GM12878 (cell line): ENCODE measurements at regions not wholly inside any gene's neighbourhood (a gene's known extent, or its start where the extent isn't known, plus 50 kb on each side); places are given as distances from the start of the nearest gene placed in this dataset.

Experiments used
- ATAC-seq: fragments of 200-7000 bp; cut with Tn5 transposase; 3 replicates; pipeline ENCODE4 v1.9.1; 2020; ENCODE audit warnings: mild to moderate bottlenecking, moderate library complexity
- BruUV-seq: library from RNA; stranded (reverse); fragments of 400-500 nt; replicated peaks from 2 replicates; lab custom pipeline; 2021; lab: Mats Ljungman, UMichigan
- CTCF ChIA-PET: fragments of 300-600 bp; sonication (Branson Sonifier 250); formaldehyde crosslinking; extraction: SDS; loops from one replicate; lab custom pipeline; 2021; ENCODE audit warnings: inconsistent platforms; lab: Yijun Ruan, JAX
- POLR2A ChIA-PET: fragments of 350-600 bp; formaldehyde crosslinking; extraction: SDS; loops from one replicate; lab custom pipeline; 2021; ENCODE audit warnings: inconsistent platforms; lab: Charles Lee
- RAD21 ChIA-PET: fragments of 300-600 bp; sonication (Branson Sonifier 250); formaldehyde crosslinking; loops from one replicate; lab custom pipeline; 2023; ENCODE audit warnings: antibody characterized with exemption; ENCODE audit not compliant: unreplicated experiment; lab: Charles Lee
- SMC1A ChIA-PET: fragments of 300-600 bp; sonication (Branson Sonifier 250); formaldehyde crosslinking; loops from one replicate; lab custom pipeline; 2023; ENCODE audit not compliant: unreplicated experiment, uncharacterized antibody; lab: Charles Lee
- DNase-seq: peaks from one replicate; pipeline ENCODE4 v3.0.0-alpha.2; 2011; ENCODE audit warnings: low read depth, low spot score
- FAIRE-seq: peaks from 3 replicates; lab custom pipeline; 2011; peaks lifted over from hg19 to GRCh38; lab: Jason Lieb, UNC
- H2AFZ ChIP-seq: 2 replicates; pipeline ENCODE4 v1.6.0; 2011; ENCODE audit warnings: low read depth, low read length, control low read depth; ENCODE audit not compliant: control insufficient read depth
- H3K27ac ChIP-seq: 2 replicates; pipeline ENCODE4 v1.5.1; 2011; ENCODE audit warnings: control low read depth; ENCODE audit not compliant: control insufficient read depth, insufficient read depth
- H3K27me3 ChIP-seq, 2 experiments: replicated peaks in 1 of 2; 2 replicates each; pipeline versions ENCODE4 v1.6.0 to v1.6.1; 2011; ENCODE audit warnings: low read length in 1 of 2; ENCODE audit not compliant: control insufficient read depth in 2 of 2, insufficient read depth in 2 of 2
- H3K36me3 ChIP-seq, 2 experiments: 2 replicates each; pipeline ENCODE4 v1.5.1; 2011; ENCODE audit warnings: low read length in 1 of 2; ENCODE audit not compliant: control insufficient read depth in 2 of 2, insufficient read depth in 2 of 2
- H3K4me1 ChIP-seq: 2 replicates; pipeline ENCODE4 v1.6.1; 2011; ENCODE audit warnings: mild to moderate bottlenecking, low read length, moderate library complexity, mixed read lengths; ENCODE audit not compliant: control insufficient read depth, insufficient read depth
- H3K4me2 ChIP-seq: 2 replicates; pipeline ENCODE4 v1.6.0; 2011; ENCODE audit warnings: control low read depth; ENCODE audit not compliant: control insufficient read depth, insufficient read depth
- H3K4me3 ChIP-seq: fragments of 200-600 bp; sonication (generic); 2 replicates; pipeline ENCODE4 v1.5.1; 2016
- H3K79me2 ChIP-seq: 2 replicates; pipeline ENCODE4 v1.6.0; 2011; ENCODE audit warnings: low read length; ENCODE audit not compliant: control insufficient read depth, insufficient read depth
- H3K9ac ChIP-seq: 2 replicates; pipeline ENCODE4 v1.8.0; 2011; ENCODE audit warnings: low read length, control low read depth, mixed read lengths; ENCODE audit not compliant: control insufficient read depth, insufficient read depth
- H3K9me3 ChIP-seq: replicated peaks from 3 replicates; pipeline ENCODE4 v1.5.1; 2011; ENCODE audit warnings: mild to moderate bottlenecking, low read length; ENCODE audit not compliant: control insufficient read depth, insufficient read depth
- H4K20me1 ChIP-seq: 2 replicates; pipeline ENCODE4 v1.6.0; 2011; ENCODE audit not compliant: control insufficient read depth, insufficient read depth
- DPF2 ChIP-seq: fragments of 450-650 bp; IDR thresholded peaks from 2 replicates; pipeline ENCODE4 v1.6.1; 2017; ENCODE audit warnings: mild to moderate bottlenecking
- IRF4 ChIP-seq: IDR thresholded peaks from 2 replicates; pipeline ENCODE4 v1.6.1; 2011; ENCODE audit warnings: low read depth, low read length
- JUNB ChIP-seq: IDR thresholded peaks from 2 replicates; pipeline ENCODE4 v1.6.1; 2016; ENCODE audit warnings: antibody characterized with exemption, mild to moderate bottlenecking
- POLR2A ChIP-seq: IDR thresholded peaks from 2 replicates; pipeline ENCODE4 v1.6.1; 2011; ENCODE audit warnings: low read depth, mild to moderate bottlenecking, low read length
- POU2F2 ChIP-seq: IDR thresholded peaks from 3 replicates; pipeline ENCODE4 v1.6.1; 2011; ENCODE audit warnings: low read depth, mild to moderate bottlenecking, low read length, borderline replicate concordance
- RELA ChIP-seq: fragments of 450-650 bp; IDR thresholded peaks from 2 replicates; pipeline ENCODE4 v1.8.0; 2014; ENCODE audit warnings: borderline replicate concordance; ENCODE audit not compliant: partially characterized antibody
- SMARCA5 ChIP-seq: fragments of 450-650 bp; IDR thresholded peaks from 2 replicates; pipeline ENCODE4 v1.6.1; 2017; ENCODE audit warnings: mild to moderate bottlenecking
- TARDBP ChIP-seq: IDR thresholded peaks from 2 replicates; pipeline ENCODE4 v1.6.1; 2016; ENCODE audit warnings: borderline replicate concordance
- ZNF207 ChIP-seq: fragments of 450-650 bp; IDR thresholded peaks from 2 replicates; pipeline ENCODE4 v1.6.1; 2014; ENCODE audit warnings: antibody characterized with exemption, mild to moderate bottlenecking, borderline replicate concordance
- WGBS: methylation state at CpG from one replicate; pipeline ENCODE4 v1.1.6; 2016; ENCODE audit warnings: low lambda C conversion rate; ENCODE audit not compliant: insufficient replicate concordance, insufficient coverage; ENCODE audit errors: missing lambda C conversion rate; 5-methylcytosine and 5-hydroxymethylcytosine counted together
- in situ Hi-C: fragments of 300-500 bp; cut with MboI; formaldehyde crosslinking; loops from 9 replicates; pipeline ENCODE4 v1.14.3; 2018; ENCODE audit warnings: mixed read lengths
- intact Hi-C: fragments of 100-400 bp; cut with micrococcal nuclease; formaldehyde crosslinking; loops from one replicate; pipeline ENCODE4 v1.14.2; 2022; ENCODE audit not compliant: unreplicated experiment

- Histone ChIP-seq H3K9ac (no peak overlapping the region), H3K4me3 (no peak overlapping the region), H3K9me3 (no peaks in the 10 kb centered on the region), H2AFZ (no peak overlapping the region), H3K79me2 (no peaks in the 10 kb centered on the region), H3K27me3 (no peaks in the 10 kb centered on the region; a peak in 1 of 4 replicates), H3K27ac (no peak overlapping the region), H3K4me2 (no peak overlapping the region), H3K4me1 (no peaks in the 10 kb centered on the region), H4K20me1 (no peaks in the 10 kb centered on the region), H3K36me3 (no peaks in the 10 kb centered on the region)
- no peak for TF ChIP-seq POU2F2
- no peak for TF ChIP-seq JUNB
- TF ChIP-seq SMARCA5: no peak
- no peak for TF ChIP-seq ZNF207
- no peak for TF ChIP-seq TARDBP
- in situ Hi-C loops: no loop called here
- ChIA-PET RAD21 (no interaction called here), POLR2A (no interaction called here), SMC1A (no interaction called here), CTCF (no interaction called here)
- no TSS peak for BruUV-seq
- DNase-seq (no peak), FAIRE-seq (no peak), ATAC-seq (no peak)
- WGBS: 48% methylated on average over 5 of the region's 5 CpGs
- intact Hi-C loops: no loop called here
These were observed 75.7 kb downstream of the C18orf54 start for GRCh38 chr18:54433368-54433767.

GRCh38 chr18:54433857-54434256 lies 76.2 kb downstream of the C18orf54 start:
- ChIA-PET CTCF (no interaction called here), POLR2A (no interaction called here), RAD21 (no interaction called here), SMC1A (no interaction called here)
- intact Hi-C loops: no loop called here
- no peaks in the 10 kb centered on the region for H4K20me1 ChIP-seq
- no peak overlapping the region for H2AFZ ChIP-seq
- no peak for TF ChIP-seq POU2F2
- TF ChIP-seq RELA: no peak
- TF ChIP-seq IRF4: no peak
- no peak for TF ChIP-seq POLR2A
- no peak for TF ChIP-seq DPF2
- no peaks in the 10 kb centered on the region for H3K79me2 ChIP-seq
- ATAC-seq: no peak
- H3K9me3 ChIP-seq: no peaks in the 10 kb centered on the region
- no peaks in the 10 kb centered on the region for H3K36me3 ChIP-seq
- no TSS peak for BruUV-seq
- H3K4me2 ChIP-seq: no peak overlapping the region
- in situ Hi-C loops: no loop called here
- no peak overlapping the region for H3K27ac ChIP-seq
- no peak for FAIRE-seq
- H3K4me1 ChIP-seq: no peaks in the 10 kb centered on the region
- no peak for DNase-seq
- H3K4me3 ChIP-seq: no peak overlapping the region
- no peaks in the 10 kb centered on the region; a peak in 1 of 4 replicates for H3K27me3 ChIP-seq
- H3K9ac ChIP-seq: no peak overlapping the region
- 0% methylated on average over 1 of the region's 1 CpG for WGBS
